ENCODE measurements at regions not wholly inside any gene's neighbourhood (a gene's known extent, or its start where the extent isn't known, plus 50 kb on each side); places are given as distances from the start of the nearest gene placed in this dataset.
A peak's percentile ranks its signal among the peaks of the same experiment; 100 is the strongest.

- no peak overlapping the region for H3K4me3 ChIP-seq (replicated peaks in 1 of 2; ENCODE audit: low read depth in 2 of 2, low read length in 2 of 2)
- TF ChIP-seq, protein P1, sequence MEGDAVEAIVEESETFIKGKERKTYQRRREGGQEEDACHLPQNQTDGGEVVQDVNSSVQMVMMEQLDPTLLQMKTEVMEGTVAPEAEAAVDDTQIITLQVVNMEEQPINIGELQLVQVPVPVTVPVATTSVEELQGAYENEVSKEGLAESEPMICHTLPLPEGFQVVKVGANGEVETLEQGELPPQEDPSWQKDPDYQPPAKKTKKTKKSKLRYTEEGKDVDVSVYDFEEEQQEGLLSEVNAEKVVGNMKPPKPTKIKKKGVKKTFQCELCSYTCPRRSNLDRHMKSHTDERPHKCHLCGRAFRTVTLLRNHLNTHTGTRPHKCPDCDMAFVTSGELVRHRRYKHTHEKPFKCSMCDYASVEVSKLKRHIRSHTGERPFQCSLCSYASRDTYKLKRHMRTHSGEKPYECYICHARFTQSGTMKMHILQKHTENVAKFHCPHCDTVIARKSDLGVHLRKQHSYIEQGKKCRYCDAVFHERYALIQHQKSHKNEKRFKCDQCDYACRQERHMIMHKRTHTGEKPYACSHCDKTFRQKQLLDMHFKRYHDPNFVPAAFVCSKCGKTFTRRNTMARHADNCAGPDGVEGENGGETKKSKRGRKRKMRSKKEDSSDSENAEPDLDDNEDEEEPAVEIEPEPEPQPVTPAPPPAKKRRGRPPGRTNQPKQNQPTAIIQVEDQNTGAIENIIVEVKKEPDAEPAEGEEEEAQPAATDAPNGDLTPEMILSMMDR (IDR thresholded peaks at IDR 0.05; ENCODE audit: low read depth, low read length): peak; percentile 49
- DNase-seq (ENCODE audit: low read depth in 2 of 2): peak; percentile 49 to 63
Observed at GRCh38 chr12:71216725-71217579, 59.2 kb upstream of the TSPAN8 start.

DNA sequence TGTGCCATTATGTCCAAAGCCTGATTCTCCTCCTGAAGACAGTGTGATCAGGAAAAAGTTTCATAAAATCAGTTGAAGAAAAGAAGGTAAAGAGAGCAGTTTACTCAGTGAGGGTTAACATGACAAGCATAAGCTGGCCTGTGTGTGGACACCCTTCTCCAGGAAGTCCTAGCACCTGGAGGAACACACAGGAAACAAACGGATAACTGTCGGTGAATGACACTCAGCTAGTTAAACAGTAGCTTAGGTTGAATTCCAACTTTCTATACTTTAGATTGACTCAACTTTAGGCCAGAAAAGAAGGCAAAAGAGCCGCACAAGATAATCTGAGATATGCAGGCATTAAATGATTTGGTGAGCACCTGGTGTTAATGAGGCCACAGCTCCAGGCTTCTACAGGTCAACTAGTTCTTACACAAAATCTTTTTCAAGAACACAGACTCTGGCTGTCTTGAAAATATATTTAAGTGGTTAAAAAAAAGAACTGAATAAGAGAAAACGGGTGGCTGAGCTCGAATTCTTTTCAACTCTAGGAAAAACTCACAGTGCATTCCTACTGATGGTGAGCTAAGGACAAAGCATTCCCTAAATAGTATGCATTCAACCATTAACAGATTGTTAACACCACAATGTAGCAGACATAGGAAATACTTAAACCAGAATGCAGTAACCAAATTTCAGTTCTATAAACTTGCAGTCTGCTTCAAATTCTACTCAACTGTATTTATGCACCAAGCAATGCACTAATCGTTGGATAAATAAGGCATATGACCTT lies 56.9 kb upstream of the TSPAN8 start:
- DNase-seq (ENCODE audit: low read depth in 2 of 2): no peak
- H3K4me3 ChIP-seq (replicated peaks in 1 of 2; ENCODE audit: low read depth in 2 of 2, low read length in 2 of 2): no peak overlapping the region
- TF ChIP-seq, protein P1 (IDR thresholded peaks at IDR 0.05; ENCODE audit: low read depth, low read length): no peak

DNA sequence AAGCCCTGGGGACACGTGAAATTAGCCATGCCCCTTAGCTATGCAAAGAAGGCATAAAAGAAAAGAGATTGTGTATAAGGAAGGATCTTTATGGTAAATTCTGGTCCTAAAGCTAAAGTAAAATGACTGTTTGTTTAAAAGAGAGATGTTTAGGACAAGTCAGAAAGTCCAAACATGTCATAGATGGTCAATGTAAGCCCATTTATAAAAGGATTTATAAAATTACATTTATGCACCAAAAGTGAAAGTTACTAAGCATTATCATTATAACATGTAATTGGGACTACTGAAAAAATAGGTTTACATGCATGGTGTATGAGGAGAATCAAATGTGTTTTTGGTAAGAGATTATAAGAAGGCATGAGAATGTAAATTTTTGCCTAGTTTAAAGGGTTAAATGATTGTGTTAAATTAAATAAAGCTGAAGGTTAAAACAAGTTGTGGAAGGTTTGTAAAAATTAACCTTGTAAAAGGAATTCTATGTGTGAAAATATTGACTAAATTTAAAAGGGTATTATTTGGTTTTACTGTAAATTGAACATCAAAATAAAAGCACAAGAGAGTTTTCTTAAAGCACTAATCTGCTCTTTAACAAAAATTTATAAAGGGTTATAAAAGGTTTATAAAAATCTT lies 50.4 kb upstream of the TSPAN8 start:
- TF ChIP-seq, protein P1 (IDR thresholded peaks at IDR 0.05; ENCODE audit: low read depth, low read length): no peak
- peak in 1 of 2 donors; percentile 10 for DNase-seq (ENCODE audit: low read depth in 2 of 2)
- no peak overlapping the region for H3K4me3 ChIP-seq (replicated peaks in 1 of 2; ENCODE audit: low read depth in 2 of 2, low read length in 2 of 2)
